ENCODE measurements at regions not wholly inside any gene's neighbourhood (a gene's known extent, or its start where the extent isn't known, plus 50 kb on each side); places are given as distances from the start of the nearest gene placed in this dataset.
A peak's percentile ranks its signal among the peaks of the same experiment; 100 is the strongest.
"Not testable (repeated sequence)": the region's sequence is repeated elsewhere in the genome, so short reads cannot be mapped to it uniquely, and the experiment has no call there.

GRCh38 chr21:28877318-28877884 is 115.3 kb downstream of the LTN1 start:
- no peak for DNase-seq

- DNase-seq, result no peak
Observed at GRCh38 chr21:28875078-28875477, 117.6 kb downstream of the LTN1 start.

DNA sequence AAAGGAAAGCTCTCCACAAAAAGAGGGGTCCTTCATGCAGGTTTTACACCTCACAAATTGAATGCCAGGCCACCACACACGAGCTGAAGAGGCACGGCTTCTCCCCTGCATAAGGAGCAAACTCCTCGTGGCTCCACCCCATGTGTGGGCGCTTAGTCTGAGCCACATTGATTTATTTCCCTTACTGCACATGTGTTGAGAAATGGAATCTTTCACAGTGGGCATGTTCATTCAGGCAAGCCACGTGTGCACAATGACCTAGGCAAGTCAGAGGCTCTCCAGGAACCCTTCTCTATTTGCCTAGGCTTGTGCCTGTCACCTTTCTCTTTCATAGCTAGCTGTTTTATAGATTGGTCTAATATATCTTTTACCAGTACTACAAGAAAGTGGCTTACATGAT is 120.5 kb downstream of the LTN1 start:
- DNase-seq, result no peak

- no peak for DNase-seq
Observed at GRCh38 chr21:28871388-28872010, 121.2 kb downstream of the LTN1 start.

DNA sequence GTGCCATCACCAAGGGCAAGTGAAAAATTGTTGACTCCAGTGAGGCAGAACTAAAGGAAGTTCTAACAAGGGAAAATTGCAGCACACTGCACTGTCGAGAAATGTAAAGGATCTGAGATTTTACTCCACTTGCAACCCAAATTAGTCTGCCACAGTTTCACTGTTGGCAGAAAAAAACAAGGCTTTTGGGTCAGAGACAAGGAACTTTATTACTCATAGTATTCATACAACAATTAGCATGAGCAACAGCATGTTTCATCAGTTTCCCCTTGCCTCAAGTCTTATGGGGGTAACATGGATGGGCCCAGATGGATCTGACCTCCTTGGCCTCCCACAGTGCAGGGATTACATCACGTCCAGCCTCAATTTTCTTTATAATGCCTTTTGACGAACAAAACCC is 125.3 kb downstream of the LTN1 start:
- no peak for DNase-seq

DNA sequence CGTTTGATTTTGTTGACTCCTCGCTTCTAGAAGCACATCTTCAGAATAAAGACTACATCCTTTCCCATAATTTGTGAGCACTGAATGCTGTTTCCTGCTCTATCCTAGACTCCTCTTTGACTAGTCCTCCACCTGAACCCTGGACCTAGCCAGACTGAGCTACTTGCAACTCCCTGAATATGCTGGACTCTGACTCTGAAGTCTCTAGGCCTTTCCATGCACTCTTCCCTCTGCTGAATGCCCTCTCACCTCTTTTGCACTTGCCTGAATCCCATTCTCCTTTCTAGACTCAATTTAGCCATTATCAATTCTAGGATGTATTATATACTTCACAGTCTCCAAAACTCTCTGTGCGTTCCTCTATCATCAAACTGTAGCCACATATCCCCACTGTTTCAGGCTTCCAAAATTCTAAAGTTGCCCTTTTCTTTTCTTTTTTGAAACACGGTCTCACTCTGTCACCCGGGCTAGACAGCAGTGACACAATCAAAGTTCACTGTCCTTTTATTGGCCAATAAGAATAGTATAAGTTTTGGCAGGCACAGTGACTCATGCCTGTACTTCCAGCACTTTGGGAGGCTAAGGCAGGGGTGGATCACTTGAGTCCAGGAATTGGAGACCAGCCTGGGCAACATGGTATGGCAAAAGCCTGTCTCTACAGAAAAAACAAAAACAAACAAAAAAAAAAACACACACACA is 127.0 kb downstream of the LTN1 start:
- no peak for DNase-seq

- DNase-seq, result no peak
Observed at GRCh38 chr21:28858424-28858823, 134.3 kb downstream of the LTN1 start.

- DNase-seq, result no peak
Observed at GRCh38 chr21:28857752-28858151, 134.9 kb downstream of the LTN1 start.

- peak in 8 of 51 donors; percentile 2 to 42 (median 9) for DNase-seq
Observed at GRCh38 chr21:28856588-28857250, 136.0 kb downstream of the LTN1 start.

- DNase-seq, result no peak
Observed at GRCh38 chr21:28852706-28853105, 140.0 kb downstream of the LTN1 start.

DNA sequence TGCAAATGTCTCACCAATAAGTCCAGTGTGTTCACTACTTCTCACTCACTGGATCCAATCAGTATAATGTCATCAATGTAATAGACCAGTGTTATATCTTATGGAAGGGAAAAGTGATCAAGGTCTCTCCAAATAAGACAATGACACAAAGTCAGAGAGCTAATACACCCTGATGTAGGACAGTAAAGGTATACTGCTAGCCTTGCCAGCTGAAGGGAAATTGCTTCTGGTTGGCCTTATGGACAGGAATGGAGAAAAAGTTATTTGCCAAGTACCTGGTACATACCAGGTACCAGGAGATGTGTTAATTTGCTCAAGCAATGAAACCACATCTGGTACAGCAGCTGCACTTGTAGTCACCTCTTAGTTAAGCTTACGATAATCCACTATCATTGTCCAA is 141.0 kb downstream of the LTN1 start:
- DNase-seq, result no peak

DNA sequence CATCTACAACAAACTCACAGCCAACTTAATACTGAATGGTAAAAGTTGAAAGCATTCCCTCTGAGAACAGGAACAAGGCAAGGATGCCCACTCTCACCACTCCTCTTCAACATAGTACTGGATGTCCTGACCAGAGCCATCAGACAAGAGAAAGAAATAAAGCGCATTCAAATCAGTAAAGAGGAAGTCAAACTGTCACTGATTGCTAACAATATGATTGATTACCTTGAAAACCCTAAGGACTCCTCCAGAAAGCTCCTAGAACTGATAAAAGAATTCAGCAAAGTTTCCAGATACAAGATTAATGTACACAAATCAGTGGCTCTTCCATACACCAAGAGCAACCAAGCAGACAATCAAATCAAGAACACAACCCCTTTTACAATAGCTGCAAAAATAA is 153.4 kb downstream of the LTN1 start:
- not testable (repeated sequence) for DNase-seq

DNA sequence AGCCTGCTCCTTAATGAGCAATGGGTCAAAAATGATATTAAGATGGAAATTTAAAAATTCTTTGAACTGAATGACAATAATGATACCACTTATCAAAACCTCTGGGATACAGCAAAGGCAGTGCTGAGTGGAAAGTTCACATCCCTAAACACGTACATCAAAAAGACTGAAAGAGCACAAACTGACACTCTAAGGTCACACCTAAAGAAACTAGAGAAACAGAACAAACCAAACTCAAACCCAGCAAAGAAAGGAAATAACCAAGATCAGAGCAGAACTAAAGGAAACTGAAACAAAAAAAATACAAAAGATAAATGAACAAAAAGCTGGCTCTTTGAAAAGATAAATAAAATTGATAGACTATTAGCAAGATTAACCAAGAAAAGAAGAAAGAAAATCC is 155.3 kb downstream of the LTN1 start:
- DNase-seq, result not testable (repeated sequence)

GRCh38 chr21:28836588-28836987 is 156.1 kb downstream of the LTN1 start:
- not testable (repeated sequence) for DNase-seq

- no peak for DNase-seq
Observed at GRCh38 chr21:28834335-28835238, 158.1 kb downstream of the LTN1 start.

- no peak for DNase-seq
Observed at GRCh38 chr21:28833609-28834008, 159.1 kb downstream of the LTN1 start.

DNA sequence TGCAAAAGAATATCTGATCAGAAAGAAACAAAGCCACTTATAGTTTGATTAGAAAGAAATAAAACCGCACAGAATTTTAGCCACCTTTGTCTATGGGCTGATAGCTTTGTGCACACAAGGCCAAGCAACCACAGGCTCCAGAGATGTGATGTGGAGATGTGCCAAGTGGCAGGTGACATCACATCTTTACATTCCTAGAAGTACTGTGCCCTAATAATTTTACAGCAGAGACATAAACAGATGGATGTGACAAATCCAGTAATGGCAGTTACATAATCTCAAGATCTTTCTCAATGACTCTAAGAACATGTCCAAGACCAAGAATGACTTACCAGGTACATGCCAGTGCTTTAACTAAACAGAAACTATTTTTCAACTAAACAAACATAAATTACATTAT is 159.5 kb downstream of the LTN1 start:
- DNase-seq, result no peak

GRCh38 chr21:28832715-28833061 is 160.0 kb downstream of the LTN1 start:
- no peak for DNase-seq

- no peak for DNase-seq
Observed at GRCh38 chr21:28832013-28832714, 160.5 kb downstream of the LTN1 start.

DNA sequence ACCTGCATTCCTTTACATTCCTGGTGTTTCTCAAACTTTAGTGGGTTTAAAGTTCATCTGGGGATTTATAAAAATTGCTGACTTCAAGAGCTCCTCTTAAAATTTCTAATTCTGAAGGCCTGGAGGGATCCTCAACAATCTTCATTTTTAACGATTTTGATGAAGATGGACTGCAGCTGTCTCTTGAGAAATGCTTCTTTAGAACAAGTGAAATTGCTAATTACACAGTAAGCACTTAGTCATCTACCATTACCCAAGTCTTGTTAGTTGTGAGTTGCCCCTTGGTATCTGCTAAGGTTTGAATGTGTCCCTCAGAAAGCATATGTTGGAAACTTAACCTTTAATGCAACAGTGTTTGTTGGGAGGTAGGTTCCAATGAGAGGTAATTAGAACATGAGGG is 163.7 kb downstream of the LTN1 start:
- DNase-seq, result no peak

DNA sequence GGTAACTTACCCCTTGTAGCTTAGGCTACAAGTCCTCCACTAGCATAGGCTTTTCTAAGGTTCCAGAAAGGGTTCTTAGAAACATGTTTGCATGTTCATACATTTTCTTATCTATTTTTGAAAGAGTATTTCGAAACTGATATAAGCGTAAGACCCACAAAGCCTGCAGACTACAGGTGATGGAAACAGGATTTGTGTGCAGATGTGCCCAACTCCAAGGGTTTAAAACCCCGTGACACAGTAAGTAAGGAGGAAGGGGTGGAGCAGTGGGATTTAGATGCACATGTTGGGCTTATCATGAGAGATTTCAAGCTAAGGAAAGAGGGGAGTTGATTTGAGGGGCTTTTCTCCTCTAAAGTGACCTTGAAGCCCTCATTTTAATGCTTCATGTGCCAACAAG is 164.7 kb downstream of the LTN1 start:
- DNase-seq, result no peak
